ENCODE measurements at regions not wholly inside any gene's neighbourhood (a gene's known extent, or its start where the extent isn't known, plus 50 kb on each side); places are given as distances from the start of the nearest gene placed in this dataset.
"Not testable (repeated sequence)": the region's sequence is repeated elsewhere in the genome, so short reads cannot be mapped to it uniquely, and the experiment has no call there.

DNA sequence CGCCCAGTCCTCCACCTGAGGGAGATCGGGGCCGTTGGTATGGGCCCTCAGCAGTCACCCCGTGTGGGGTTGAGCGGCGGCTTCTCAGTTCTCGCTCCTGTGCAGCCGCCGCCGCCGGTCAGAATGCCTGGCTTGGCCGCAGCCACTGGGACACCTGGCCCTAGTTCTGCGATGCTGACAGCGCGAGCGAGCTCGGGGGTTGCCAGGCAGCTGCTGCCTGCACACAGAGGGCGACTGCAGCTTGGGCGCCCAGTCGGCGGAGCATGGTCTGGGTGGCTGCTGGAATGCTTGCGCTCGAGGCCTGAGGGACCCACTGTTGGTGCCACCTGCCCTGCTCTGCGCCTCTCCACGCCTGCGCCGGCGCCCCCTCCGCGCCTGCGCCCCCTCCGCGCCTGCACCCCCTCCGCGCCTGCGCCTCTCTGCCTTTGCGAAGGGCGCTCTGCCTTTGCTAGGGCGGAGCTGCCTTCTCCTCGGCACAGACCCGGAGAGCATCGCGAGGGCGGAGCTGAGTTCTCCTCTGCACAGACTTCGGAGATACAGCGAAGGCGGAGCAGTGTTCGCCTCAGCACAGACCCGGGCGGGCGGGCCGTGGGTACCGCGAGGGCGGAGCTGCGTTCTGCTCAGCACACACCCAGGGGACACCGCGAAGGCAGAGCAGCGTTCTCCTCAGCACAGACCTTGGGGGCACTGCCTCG, 1648.3 kb downstream of the SPATA31A7 start:
- WGBS, 2 donors = 1% methylated on average over 19 to 34 of the region's 60 CpGs
- H3K27me3 ChIP-seq = peaks cover 0 to 10% (median 4%) of the 10 kb centered on the region in 4 donors
- peak; percentile 94 to 99 for ATAC-seq (ENCODE audit: low FRiP score in 2 of 2)

DNA sequence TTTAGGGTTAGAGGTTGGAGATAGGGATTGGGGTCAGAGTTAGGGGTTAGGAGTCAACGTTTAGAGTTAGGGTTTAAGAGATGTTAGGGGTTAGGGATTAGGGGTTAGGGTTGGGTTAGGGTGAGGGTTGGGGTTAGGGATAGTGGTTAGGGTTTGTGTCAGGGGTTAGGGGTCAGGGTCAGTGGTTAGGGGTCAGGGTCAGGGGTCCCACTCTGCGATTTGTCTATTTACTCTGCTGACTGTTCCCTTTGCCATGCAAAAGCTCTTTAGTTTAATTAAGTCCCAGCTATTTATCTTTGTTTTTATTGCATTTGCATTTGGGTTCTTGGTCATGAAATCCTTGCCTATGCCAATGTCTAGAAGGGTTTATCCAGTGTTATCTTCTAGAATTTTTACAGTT, 1649.3 kb downstream of the SPATA31A7 start:
- not testable (repeated sequence) for DNase-seq; ATAC-seq (ENCODE audit: low FRiP score in 2 of 2); H3K36me3 ChIP-seq; H3K27ac ChIP-seq; H3K27me3 ChIP-seq; H3K4me3 ChIP-seq
- Histone ChIP-seq H3K4me1 (peaks cover 0 to 16% (median 9%) of the 10 kb centered on the region in 4 donors), H3K9me3 (peaks cover 0 to 14% (median 5%) of the 10 kb centered on the region in 4 donors)
- 50 to 61% methylated on average over 1 of the region's 2 CpGs for WGBS, 2 donors

More for the DNA sequence above, 1648.3 kb downstream of the SPATA31A7 start:
- not testable (repeated sequence) for H3K9me3 ChIP-seq, H3K36me3 ChIP-seq
- H3K4me3 ChIP-seq = peak overlapping the region in 3 of 4 donors; percentile 44 to 48 (median 46)
- TF ChIP-seq POLR2A (IDR thresholded peaks at IDR 0.05) = peak in 1 of 4 donors; percentile 50
- peak in 1 of 2 donors; percentile 33 for TF ChIP-seq POLR2AphosphoS5 (IDR thresholded peaks at IDR 0.05)
- peak; percentile 90 to 98 for DNase-seq
- peak overlapping the region in 2 of 4 donors; percentile 38 to 58 for H3K27ac ChIP-seq
- H3K4me1 ChIP-seq = peaks cover 0 to 16% (median 9%) of the 10 kb centered on the region in 4 donors

DNA sequence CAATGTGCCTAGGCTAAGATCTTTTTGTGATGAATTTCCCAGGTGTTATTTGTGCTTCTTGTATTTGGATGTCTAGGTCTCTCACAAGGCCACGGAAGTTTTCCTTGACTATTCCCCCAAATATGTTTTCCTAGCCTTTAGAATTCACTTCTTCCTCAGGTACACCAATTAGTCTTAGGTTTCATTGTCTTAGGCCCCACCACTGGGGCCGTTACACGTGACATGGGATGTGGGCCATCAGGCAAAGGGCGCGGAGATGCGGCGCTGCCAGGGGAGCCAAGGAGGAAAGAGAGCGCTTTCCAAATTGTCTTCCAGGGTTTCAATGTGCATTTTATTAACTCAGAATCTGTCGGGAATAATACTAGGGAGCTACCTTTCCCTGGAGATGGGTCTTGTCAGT, 1653.3 kb downstream of the SPATA31A7 start:
- DNase-seq = peak in 1 of 2 donors; percentile 78
- peak; percentile 36 to 68 for ATAC-seq (ENCODE audit: low FRiP score in 2 of 2)
- 59 to 65% methylated on average over 9 of the region's 9 CpGs for WGBS, 2 donors
- H3K36me3 ChIP-seq, H3K27ac ChIP-seq, H3K4me3 ChIP-seq, H3K27me3 ChIP-seq, H3K4me1 ChIP-seq: not testable (repeated sequence)
- peaks cover 0 to 14% (median 5%) of the 10 kb centered on the region in 4 donors for H3K9me3 ChIP-seq

GRCh38 chr9:62843706-62844290, 1654.0 kb downstream of the SPATA31A7 start:
- ATAC-seq (ENCODE audit: low FRiP score in 2 of 2) (peak; percentile 72 to 87), DNase-seq (peak in 1 of 2 donors; percentile 14)
- H3K36me3 ChIP-seq, H3K4me3 ChIP-seq, H3K4me1 ChIP-seq, H3K27ac ChIP-seq, H3K27me3 ChIP-seq: not testable (repeated sequence)
- peaks cover 0 to 14% (median 5%) of the 10 kb centered on the region in 4 donors for H3K9me3 ChIP-seq
- 65 to 67% methylated on average over 11 to 12 of the region's 15 CpGs for WGBS, 2 donors

DNA sequence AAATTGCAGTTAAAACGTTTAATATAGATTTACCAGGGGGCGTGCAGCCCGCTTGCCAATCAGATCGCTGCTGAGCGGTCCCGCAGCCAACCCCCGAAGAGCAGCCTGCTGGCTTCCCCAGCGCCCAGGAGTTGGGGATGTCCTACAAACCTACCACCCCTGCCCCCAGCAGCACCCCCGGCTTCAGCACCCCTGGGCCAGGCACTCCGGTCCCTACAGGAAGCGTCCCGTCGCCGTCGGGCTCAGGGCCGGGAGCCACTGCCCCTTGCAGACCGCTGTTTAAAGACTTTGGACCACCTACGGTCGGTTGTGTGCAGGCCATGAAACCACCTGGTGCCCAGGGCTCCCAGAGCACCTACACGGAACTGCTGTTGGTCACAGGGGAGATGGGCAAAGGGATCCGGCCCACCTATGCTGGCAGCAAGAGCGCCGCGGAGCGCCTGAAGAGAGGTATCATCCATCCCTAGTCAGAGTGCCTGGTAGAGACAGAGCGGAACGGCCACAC, 1654.9 kb downstream of the SPATA31A7 start:
- not testable (repeated sequence) for H3K27me3 ChIP-seq, H3K36me3 ChIP-seq, H3K27ac ChIP-seq, H3K4me1 ChIP-seq, H3K4me3 ChIP-seq
- 54 to 64% methylated on average over 22 to 27 of the region's 27 CpGs for WGBS, 2 donors
- ATAC-seq (ENCODE audit: low FRiP score in 2 of 2) (peak; percentile 57 to 75), DNase-seq (peak in 1 of 2 donors; percentile 85)
- H3K9me3 ChIP-seq = peaks cover 0 to 14% (median 5%) of the 10 kb centered on the region in 4 donors

DNA sequence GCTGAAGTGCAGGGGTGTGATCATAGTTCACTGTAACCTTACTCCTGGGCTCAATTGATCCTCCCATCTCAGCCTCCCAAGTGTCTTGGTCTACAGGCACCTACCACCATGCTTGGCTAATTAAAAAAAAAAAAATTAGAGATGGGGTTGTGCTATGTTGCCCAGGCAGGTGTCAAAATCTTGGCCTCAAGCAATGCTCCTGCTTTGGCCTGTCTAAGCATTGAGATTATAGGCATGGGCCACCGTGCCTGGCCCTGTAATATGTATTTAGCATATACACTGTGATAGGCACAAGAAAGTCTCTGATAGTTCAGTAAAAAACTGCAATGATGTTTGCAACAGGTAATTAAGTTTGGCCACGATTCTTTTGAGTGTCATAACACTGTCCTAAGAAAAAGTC, 1658.4 kb downstream of the SPATA31A7 start:
- not testable (repeated sequence) for DNase-seq, H3K36me3 ChIP-seq, H3K27me3 ChIP-seq, H3K9me3 ChIP-seq, H3K4me3 ChIP-seq, H3K4me1 ChIP-seq, H3K27ac ChIP-seq
- 73 to 100% methylated on average over 1 to 2 of the region's 2 CpGs for WGBS, 2 donors
- ATAC-seq (ENCODE audit: low FRiP score in 2 of 2) = peak in 1 of 2 donors; percentile 44

GRCh38 chr9:62849991-62850390, 1660.2 kb downstream of the SPATA31A7 start:
- WGBS, 2 donors = 88 to 89% methylated on average over 14 to 17 of the region's 17 CpGs
- ATAC-seq (ENCODE audit: low FRiP score in 2 of 2); H3K27ac ChIP-seq; H3K27me3 ChIP-seq; H3K4me1 ChIP-seq; H3K36me3 ChIP-seq; DNase-seq; H3K9me3 ChIP-seq; H3K4me3 ChIP-seq: not testable (repeated sequence)

DNA sequence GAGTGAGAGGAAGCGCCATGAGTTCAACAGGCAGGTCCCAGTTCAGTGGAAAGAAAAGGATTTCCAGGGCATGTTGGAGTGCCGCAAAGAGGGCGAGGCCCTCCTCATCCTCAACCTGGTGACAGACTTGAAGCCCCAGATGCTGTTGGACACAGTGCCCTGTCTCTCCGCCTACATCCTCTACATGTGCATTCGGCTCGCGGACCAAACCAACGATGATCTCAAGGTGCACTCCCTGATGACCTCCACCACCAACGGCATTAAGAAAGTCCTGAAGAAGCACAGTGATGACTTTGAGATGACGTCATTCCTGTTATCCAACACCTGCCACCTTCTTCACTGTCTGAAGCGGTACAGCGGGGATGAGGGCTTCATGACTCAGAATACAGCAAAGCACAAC, 1667.4 kb downstream of the SPATA31A7 start:
- not testable (repeated sequence) for H3K36me3 ChIP-seq, DNase-seq, H3K27me3 ChIP-seq, H3K27ac ChIP-seq, H3K4me1 ChIP-seq, H3K9me3 ChIP-seq, H3K4me3 ChIP-seq
- ATAC-seq (ENCODE audit: low FRiP score in 2 of 2) = peak in 1 of 2 donors; percentile 17
- WGBS, 2 donors = 76 to 85% methylated on average over 12 of the region's 12 CpGs

- WGBS, 2 donors = 61 to 63% methylated on average over 1 of the region's 1 CpG
- not testable (repeated sequence) for H3K4me3 ChIP-seq; H3K9me3 ChIP-seq; DNase-seq; H3K4me1 ChIP-seq; H3K27ac ChIP-seq; H3K36me3 ChIP-seq; H3K27me3 ChIP-seq; ATAC-seq (ENCODE audit: low FRiP score in 2 of 2)
Measured at GRCh38 chr9:62858240-62858639, 1668.4 kb downstream of the SPATA31A7 start.

DNA sequence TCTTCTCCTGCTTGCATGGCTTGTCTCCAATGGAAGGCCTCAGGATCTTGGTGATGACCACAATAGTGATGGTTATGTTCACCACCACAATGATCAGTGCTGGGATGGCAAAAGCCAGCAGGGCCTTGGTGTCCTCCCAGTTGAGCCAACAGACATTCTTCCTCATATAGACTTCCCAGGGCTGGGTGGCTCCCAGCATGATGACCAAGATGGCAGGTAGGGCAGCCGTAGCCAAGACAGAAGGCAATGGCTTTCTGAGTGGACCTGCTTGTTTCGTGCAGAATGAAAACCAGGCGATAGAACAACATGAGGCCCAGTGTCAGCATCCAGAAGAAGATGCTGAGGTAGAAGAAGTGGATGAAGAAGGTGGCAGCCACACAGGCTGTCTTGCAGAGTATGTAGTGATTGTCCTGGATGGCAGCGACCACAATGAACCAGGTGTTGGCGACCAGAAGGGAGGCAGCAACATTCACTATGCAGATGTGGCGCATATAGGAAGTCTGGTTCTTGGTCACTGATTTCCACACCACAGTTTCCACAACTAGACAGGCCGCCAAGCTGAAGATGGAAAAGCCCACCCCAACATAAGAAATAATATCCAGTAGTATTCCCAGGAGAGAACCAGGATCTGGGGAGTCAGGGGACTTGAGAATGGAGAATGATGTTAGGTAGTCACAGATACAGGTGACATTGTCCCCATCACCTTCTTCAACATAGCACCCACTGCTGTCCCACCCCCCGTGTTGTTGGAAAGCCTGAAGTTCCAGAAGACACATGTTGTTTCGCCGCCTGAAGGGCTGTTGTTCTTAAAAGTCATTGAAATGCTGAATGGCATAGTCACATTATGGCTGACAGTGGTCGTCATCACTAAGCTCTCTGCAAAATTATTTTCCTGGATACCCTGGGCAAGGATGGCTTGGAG, 1671.4 kb downstream of the SPATA31A7 start:
- WGBS, 2 donors = 82 to 88% methylated on average over 11 of the region's 11 CpGs
- peak; percentile 41 to 64 for ATAC-seq (ENCODE audit: low FRiP score in 2 of 2)
- not testable (repeated sequence) for H3K9me3 ChIP-seq, H3K27me3 ChIP-seq, H3K27ac ChIP-seq, DNase-seq, H3K4me3 ChIP-seq, H3K36me3 ChIP-seq, H3K4me1 ChIP-seq

- peak; percentile 29 to 72 for ATAC-seq (ENCODE audit: low FRiP score in 2 of 2)
- H3K27ac ChIP-seq, DNase-seq, H3K4me3 ChIP-seq, H3K36me3 ChIP-seq, H3K4me1 ChIP-seq, H3K9me3 ChIP-seq, H3K27me3 ChIP-seq: not testable (repeated sequence)
- WGBS, 2 donors = 78 to 86% methylated on average over 2 of the region's 2 CpGs
Measured at GRCh38 chr9:62862180-62862579, 1672.3 kb downstream of the SPATA31A7 start.

DNA sequence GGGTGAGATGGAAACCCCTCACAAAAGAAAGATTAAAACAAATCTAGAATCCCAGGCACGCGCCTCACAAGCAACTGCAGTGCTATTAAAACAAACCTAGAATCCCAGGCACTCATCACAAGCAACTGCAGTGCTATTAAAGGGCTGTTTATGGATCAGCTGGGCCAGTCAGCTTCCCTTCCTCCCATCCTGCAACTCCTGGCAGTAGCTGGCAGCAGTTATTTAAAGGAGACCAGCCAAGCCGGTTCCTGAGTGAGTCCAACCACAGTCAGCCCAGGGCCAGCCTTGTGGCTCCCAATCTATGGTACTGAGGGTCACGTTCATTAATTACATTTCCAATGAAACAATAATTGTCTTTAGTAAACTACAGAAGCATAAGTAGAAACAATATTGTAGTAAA, 1673.5 kb downstream of the SPATA31A7 start:
- H3K4me1 ChIP-seq; H3K36me3 ChIP-seq; ATAC-seq (ENCODE audit: low FRiP score in 2 of 2); H3K4me3 ChIP-seq; H3K27ac ChIP-seq; H3K9me3 ChIP-seq; H3K27me3 ChIP-seq: not testable (repeated sequence)
- DNase-seq = peak in 1 of 2 donors; percentile 63
- 26 to 29% methylated on average over 4 of the region's 4 CpGs for WGBS, 2 donors

All from upper lobe of left lung (tissue), 6 donors.